GM12878 (cell line): ENCODE measurements at regions not wholly inside any gene's neighbourhood (a gene's known extent, or its start where the extent isn't known, plus 50 kb on each side); places are given as distances from the start of the nearest gene placed in this dataset.
"Not testable (repeated sequence)": the region's sequence is repeated elsewhere in the genome, so short reads cannot be mapped to it uniquely, and the experiment has no call there.

Source experiments
- ATAC-seq: fragments of 200-7000 bp; cut with Tn5 transposase; 3 replicates; pipeline ENCODE4 v1.9.1; 2020; ENCODE audit warnings: mild to moderate bottlenecking, moderate library complexity
- BruUV-seq: library from RNA; stranded (reverse); fragments of 400-500 nt; replicated peaks from 2 replicates; lab custom pipeline; 2021; lab: Mats Ljungman, UMichigan
- CTCF ChIA-PET: fragments of 300-600 bp; sonication (Branson Sonifier 250); formaldehyde crosslinking; extraction: SDS; loops from one replicate; lab custom pipeline; 2021; ENCODE audit warnings: inconsistent platforms; lab: Yijun Ruan, JAX
- POLR2A ChIA-PET: fragments of 350-600 bp; formaldehyde crosslinking; extraction: SDS; loops from one replicate; lab custom pipeline; 2021; ENCODE audit warnings: inconsistent platforms; lab: Charles Lee
- RAD21 ChIA-PET: fragments of 300-600 bp; sonication (Branson Sonifier 250); formaldehyde crosslinking; loops from one replicate; lab custom pipeline; 2023; ENCODE audit warnings: antibody characterized with exemption; ENCODE audit not compliant: unreplicated experiment; lab: Charles Lee
- SMC1A ChIA-PET: fragments of 300-600 bp; sonication (Branson Sonifier 250); formaldehyde crosslinking; loops from one replicate; lab custom pipeline; 2023; ENCODE audit not compliant: unreplicated experiment, uncharacterized antibody; lab: Charles Lee
- DNase-seq: peaks from one replicate; pipeline ENCODE4 v3.0.0-alpha.2; 2011; ENCODE audit warnings: low read depth, low spot score
- FAIRE-seq: peaks from 3 replicates; lab custom pipeline; 2011; peaks lifted over from hg19 to GRCh38; lab: Jason Lieb, UNC
- H2AFZ ChIP-seq: 2 replicates; pipeline ENCODE4 v1.6.0; 2011; ENCODE audit warnings: low read depth, low read length, control low read depth; ENCODE audit not compliant: control insufficient read depth
- H3K27ac ChIP-seq: 2 replicates; pipeline ENCODE4 v1.5.1; 2011; ENCODE audit warnings: control low read depth; ENCODE audit not compliant: control insufficient read depth, insufficient read depth
- H3K27me3 ChIP-seq, 2 experiments: replicated peaks in 1 of 2; 2 replicates each; pipeline versions ENCODE4 v1.6.0 to v1.6.1; 2011; ENCODE audit warnings: low read length in 1 of 2; ENCODE audit not compliant: control insufficient read depth in 2 of 2, insufficient read depth in 2 of 2
- H3K36me3 ChIP-seq, 2 experiments: 2 replicates each; pipeline ENCODE4 v1.5.1; 2011; ENCODE audit warnings: low read length in 1 of 2; ENCODE audit not compliant: control insufficient read depth in 2 of 2, insufficient read depth in 2 of 2
- H3K4me1 ChIP-seq: 2 replicates; pipeline ENCODE4 v1.6.1; 2011; ENCODE audit warnings: mild to moderate bottlenecking, low read length, moderate library complexity, mixed read lengths; ENCODE audit not compliant: control insufficient read depth, insufficient read depth
- H3K4me2 ChIP-seq: 2 replicates; pipeline ENCODE4 v1.6.0; 2011; ENCODE audit warnings: control low read depth; ENCODE audit not compliant: control insufficient read depth, insufficient read depth
- H3K4me3 ChIP-seq: fragments of 200-600 bp; sonication (generic); 2 replicates; pipeline ENCODE4 v1.5.1; 2016
- H3K79me2 ChIP-seq: 2 replicates; pipeline ENCODE4 v1.6.0; 2011; ENCODE audit warnings: low read length; ENCODE audit not compliant: control insufficient read depth, insufficient read depth
- H3K9ac ChIP-seq: 2 replicates; pipeline ENCODE4 v1.8.0; 2011; ENCODE audit warnings: low read length, control low read depth, mixed read lengths; ENCODE audit not compliant: control insufficient read depth, insufficient read depth
- H3K9me3 ChIP-seq: replicated peaks from 3 replicates; pipeline ENCODE4 v1.5.1; 2011; ENCODE audit warnings: mild to moderate bottlenecking, low read length; ENCODE audit not compliant: control insufficient read depth, insufficient read depth
- H4K20me1 ChIP-seq: 2 replicates; pipeline ENCODE4 v1.6.0; 2011; ENCODE audit not compliant: control insufficient read depth, insufficient read depth
- CREB1 ChIP-seq: IDR thresholded peaks from 2 replicates; pipeline ENCODE4 v1.6.1; 2012; ENCODE audit warnings: low read depth, mild to moderate bottlenecking, inconsistent platforms
- HCFC1 ChIP-seq: fragments of 150-350 bp; IDR thresholded peaks from 2 replicates; pipeline ENCODE4 v1.6.1; 2014; ENCODE audit warnings: low read length
- LARP7 ChIP-seq: fragments of 450-650 bp; IDR thresholded peaks from 2 replicates; pipeline ENCODE4 v1.6.1; 2017; ENCODE audit warnings: mild to moderate bottlenecking
- POLR2AphosphoS5 ChIP-seq: IDR thresholded peaks from 2 replicates; pipeline ENCODE4 v1.6.1; 2011; ENCODE audit warnings: mild to moderate bottlenecking, low read length, inconsistent platforms
- ZSCAN29 ChIP-seq: fragments of 450-650 bp; IDR thresholded peaks from 2 replicates; pipeline ENCODE4 v1.6.1; 2017; ENCODE audit warnings: mild to moderate bottlenecking, moderate library complexity
- WGBS: methylation state at CpG from one replicate; pipeline ENCODE4 v1.1.6; 2016; ENCODE audit warnings: low lambda C conversion rate; ENCODE audit not compliant: insufficient replicate concordance, insufficient coverage; ENCODE audit errors: missing lambda C conversion rate; 5-methylcytosine and 5-hydroxymethylcytosine counted together
- in situ Hi-C: fragments of 300-500 bp; cut with MboI; formaldehyde crosslinking; loops from 9 replicates; pipeline ENCODE4 v1.14.3; 2018; ENCODE audit warnings: mixed read lengths
- intact Hi-C: fragments of 100-400 bp; cut with micrococcal nuclease; formaldehyde crosslinking; loops from one replicate; pipeline ENCODE4 v1.14.2; 2022; ENCODE audit not compliant: unreplicated experiment
- TF ChIP-seq, protein P1 (sequence below): fragments of 450-650 bp; IDR thresholded peaks from 2 replicates; pipeline ENCODE4 v1.6.1; 2017; ENCODE audit warnings: borderline replicate concordance
- TF ChIP-seq, protein P2 (sequence below): fragments of 450-650 bp; formaldehyde crosslinking; IDR thresholded peaks from 2 replicates; pipeline ENCODE4 v1.4.0; 2020; ENCODE audit warnings: mild to moderate bottlenecking, moderate library complexity
- TF ChIP-seq, protein P3 (sequence below): fragments of 450-650 bp; IDR thresholded peaks from 2 replicates; pipeline ENCODE4 v1.6.1; 2016; ENCODE audit warnings: mild to moderate bottlenecking
- TF ChIP-seq, protein P4 (sequence below): IDR thresholded peaks from 2 replicates; pipeline ENCODE4 v1.6.1; 2011; ENCODE audit warnings: low read depth, low read length, improper control_type of control experiment, borderline replicate concordance

DNA sequence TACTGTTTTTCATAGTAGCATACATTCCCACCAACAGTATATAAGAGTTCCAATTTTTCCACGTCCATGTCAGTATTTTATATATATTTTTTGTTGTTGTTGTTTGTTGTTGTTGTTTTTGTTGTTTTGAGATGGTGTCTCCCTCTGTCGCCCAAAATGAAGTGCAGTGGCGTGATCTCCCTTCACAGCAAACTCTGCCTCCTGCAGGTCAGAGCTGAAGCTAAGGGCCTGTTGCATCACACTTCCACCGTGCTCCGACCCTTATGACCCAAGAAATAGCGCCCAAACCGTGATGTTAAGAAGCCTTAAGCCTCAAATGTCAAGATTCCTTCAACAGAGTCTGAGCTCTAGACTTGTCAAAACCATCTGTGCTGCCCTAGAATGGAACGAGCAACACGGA, 2032.3 kb downstream of the MRPL39 start:
- in situ Hi-C loops, result no loop called here
- CTCF ChIA-PET, result no interaction called here
- intact Hi-C loops, result no loop called here
- Histone ChIP-seq H3K9me3 (no peaks in the 10 kb centered on the region), H3K4me1 (no peaks in the 10 kb centered on the region), H3K4me3 (no peak overlapping the region), H3K36me3 (no peaks in the 10 kb centered on the region)
- no TSS peak for BruUV-seq
- WGBS, result 9% methylated on average over 9 of the region's 9 CpGs
- TF ChIP-seq, protein P1, sequence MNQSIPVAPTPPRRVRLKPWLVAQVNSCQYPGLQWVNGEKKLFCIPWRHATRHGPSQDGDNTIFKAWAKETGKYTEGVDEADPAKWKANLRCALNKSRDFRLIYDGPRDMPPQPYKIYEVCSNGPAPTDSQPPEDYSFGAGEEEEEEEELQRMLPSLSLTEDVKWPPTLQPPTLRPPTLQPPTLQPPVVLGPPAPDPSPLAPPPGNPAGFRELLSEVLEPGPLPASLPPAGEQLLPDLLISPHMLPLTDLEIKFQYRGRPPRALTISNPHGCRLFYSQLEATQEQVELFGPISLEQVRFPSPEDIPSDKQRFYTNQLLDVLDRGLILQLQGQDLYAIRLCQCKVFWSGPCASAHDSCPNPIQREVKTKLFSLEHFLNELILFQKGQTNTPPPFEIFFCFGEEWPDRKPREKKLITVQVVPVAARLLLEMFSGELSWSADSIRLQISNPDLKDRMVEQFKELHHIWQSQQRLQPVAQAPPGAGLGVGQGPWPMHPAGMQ, result no peak
- TF ChIP-seq HCFC1 (no peak), CREB1 (no peak), POLR2AphosphoS5 (no peak), ZSCAN29 (no peak), LARP7 (no peak)
- TF ChIP-seq, protein P2, sequence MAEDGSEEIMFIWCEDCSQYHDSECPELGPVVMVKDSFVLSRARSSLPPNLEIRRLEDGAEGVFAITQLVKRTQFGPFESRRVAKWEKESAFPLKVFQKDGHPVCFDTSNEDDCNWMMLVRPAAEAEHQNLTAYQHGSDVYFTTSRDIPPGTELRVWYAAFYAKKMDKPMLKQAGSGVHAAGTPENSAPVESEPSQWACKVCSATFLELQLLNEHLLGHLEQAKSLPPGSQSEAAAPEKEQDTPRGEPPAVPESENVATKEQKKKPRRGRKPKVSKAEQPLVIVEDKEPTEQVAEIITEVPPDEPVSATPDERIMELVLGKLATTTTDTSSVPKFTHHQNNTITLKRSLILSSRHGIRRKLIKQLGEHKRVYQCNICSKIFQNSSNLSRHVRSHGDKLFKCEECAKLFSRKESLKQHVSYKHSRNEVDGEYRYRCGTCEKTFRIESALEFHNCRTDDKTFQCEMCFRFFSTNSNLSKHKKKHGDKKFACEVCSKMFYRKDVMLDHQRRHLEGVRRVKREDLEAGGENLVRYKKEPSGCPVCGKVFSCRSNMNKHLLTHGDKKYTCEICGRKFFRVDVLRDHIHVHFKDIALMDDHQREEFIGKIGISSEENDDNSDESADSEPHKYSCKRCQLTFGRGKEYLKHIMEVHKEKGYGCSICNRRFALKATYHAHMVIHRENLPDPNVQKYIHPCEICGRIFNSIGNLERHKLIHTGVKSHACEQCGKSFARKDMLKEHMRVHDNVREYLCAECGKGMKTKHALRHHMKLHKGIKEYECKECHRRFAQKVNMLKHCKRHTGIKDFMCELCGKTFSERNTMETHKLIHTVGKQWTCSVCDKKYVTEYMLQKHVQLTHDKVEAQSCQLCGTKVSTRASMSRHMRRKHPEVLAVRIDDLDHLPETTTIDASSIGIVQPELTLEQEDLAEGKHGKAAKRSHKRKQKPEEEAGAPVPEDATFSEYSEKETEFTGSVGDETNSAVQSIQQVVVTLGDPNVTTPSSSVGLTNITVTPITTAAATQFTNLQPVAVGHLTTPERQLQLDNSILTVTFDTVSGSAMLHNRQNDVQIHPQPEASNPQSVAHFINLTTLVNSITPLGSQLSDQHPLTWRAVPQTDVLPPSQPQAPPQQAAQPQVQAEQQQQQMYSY, result no peak
- TF ChIP-seq, protein P3, sequence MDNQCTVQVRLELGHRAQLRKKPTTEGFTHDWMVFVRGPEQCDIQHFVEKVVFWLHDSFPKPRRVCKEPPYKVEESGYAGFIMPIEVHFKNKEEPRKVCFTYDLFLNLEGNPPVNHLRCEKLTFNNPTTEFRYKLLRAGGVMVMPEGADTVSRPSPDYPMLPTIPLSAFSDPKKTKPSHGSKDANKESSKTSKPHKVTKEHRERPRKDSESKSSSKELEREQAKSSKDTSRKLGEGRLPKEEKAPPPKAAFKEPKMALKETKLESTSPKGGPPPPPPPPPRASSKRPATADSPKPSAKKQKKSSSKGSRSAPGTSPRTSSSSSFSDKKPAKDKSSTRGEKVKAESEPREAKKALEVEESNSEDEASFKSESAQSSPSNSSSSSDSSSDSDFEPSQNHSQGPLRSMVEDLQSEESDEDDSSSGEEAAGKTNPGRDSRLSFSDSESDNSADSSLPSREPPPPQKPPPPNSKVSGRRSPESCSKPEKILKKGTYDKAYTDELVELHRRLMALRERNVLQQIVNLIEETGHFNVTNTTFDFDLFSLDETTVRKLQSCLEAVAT, result no peak
- TF ChIP-seq, protein P4, sequence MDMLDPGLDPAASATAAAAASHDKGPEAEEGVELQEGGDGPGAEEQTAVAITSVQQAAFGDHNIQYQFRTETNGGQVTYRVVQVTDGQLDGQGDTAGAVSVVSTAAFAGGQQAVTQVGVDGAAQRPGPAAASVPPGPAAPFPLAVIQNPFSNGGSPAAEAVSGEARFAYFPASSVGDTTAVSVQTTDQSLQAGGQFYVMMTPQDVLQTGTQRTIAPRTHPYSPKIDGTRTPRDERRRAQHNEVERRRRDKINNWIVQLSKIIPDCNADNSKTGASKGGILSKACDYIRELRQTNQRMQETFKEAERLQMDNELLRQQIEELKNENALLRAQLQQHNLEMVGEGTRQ, result no peak
- TF ChIP-seq, all 136 proteins: peak for 0
- no peaks in the 10 kb centered on the region for H3K79me2 ChIP-seq
- H2AFZ ChIP-seq, result no peak overlapping the region
- H3K9ac ChIP-seq, result no peak overlapping the region
- DNase-seq (no peak), FAIRE-seq (no peak), ATAC-seq (peak; percentile 22; the same call in 1 of the 3 replicates)
- H3K27ac ChIP-seq, result no peak overlapping the region
- H3K27me3 ChIP-seq, result no peaks in the 10 kb centered on the region
- H3K4me2 ChIP-seq, result no peak overlapping the region
- H4K20me1 ChIP-seq, result no peaks in the 10 kb centered on the region
- ChIA-PET RAD21 (no interaction called here), POLR2A (no interaction called here), SMC1A (no interaction called here)

DNA sequence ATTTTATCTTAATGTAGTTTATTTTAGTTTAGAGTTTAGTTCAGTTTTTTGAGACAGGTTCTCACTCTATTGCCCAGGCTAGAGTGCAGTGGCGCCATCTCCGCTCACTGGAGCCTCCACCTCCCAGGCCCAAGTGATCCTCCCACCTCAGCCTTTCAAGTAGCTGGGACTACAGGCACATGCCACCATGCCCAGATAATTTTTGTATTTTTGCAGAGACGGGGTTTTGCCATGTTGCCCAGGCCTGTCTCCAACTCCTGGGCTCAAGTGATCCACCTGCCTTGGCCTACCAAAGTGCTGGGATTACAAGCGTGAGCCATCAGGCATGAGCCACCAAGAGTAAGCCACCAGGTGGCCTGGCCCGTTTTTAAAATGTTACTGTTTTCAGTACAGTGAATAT, 2058.4 kb downstream of the MRPL39 start:
- BruUV-seq, H3K79me2 ChIP-seq, FAIRE-seq, CTCF ChIA-PET, ATAC-seq, DNase-seq, RAD21 ChIA-PET, SMC1A ChIA-PET, H3K9me3 ChIP-seq, H3K4me2 ChIP-seq, intact Hi-C loops, in situ Hi-C loops, H3K4me3 ChIP-seq, H3K27me3 ChIP-seq, H2AFZ ChIP-seq, H3K4me1 ChIP-seq, H3K36me3 ChIP-seq, H3K9ac ChIP-seq, POLR2A ChIA-PET, H3K27ac ChIP-seq, H4K20me1 ChIP-seq: not testable (repeated sequence)
- 30% methylated on average over 5 of the region's 5 CpGs for WGBS
